GM12878 (cell line): ENCODE measurements at regions not wholly inside any gene's neighbourhood (a gene's known extent, or its start where the extent isn't known, plus 50 kb on each side); places are given as distances from the start of the nearest gene placed in this dataset.

Experiments used
- ATAC-seq: fragments of 200-7000 bp; cut with Tn5 transposase; 3 replicates; pipeline ENCODE4 v1.9.1; 2020; ENCODE audit warnings: mild to moderate bottlenecking, moderate library complexity
- BruUV-seq: library from RNA; stranded (reverse); fragments of 400-500 nt; replicated peaks from 2 replicates; lab custom pipeline; 2021; lab: Mats Ljungman, UMichigan
- CTCF ChIA-PET: fragments of 300-600 bp; sonication (Branson Sonifier 250); formaldehyde crosslinking; extraction: SDS; loops from one replicate; lab custom pipeline; 2021; ENCODE audit warnings: inconsistent platforms; lab: Yijun Ruan, JAX
- POLR2A ChIA-PET: fragments of 350-600 bp; formaldehyde crosslinking; extraction: SDS; loops from one replicate; lab custom pipeline; 2021; ENCODE audit warnings: inconsistent platforms; lab: Charles Lee
- RAD21 ChIA-PET: fragments of 300-600 bp; sonication (Branson Sonifier 250); formaldehyde crosslinking; loops from one replicate; lab custom pipeline; 2023; ENCODE audit warnings: antibody characterized with exemption; ENCODE audit not compliant: unreplicated experiment; lab: Charles Lee
- SMC1A ChIA-PET: fragments of 300-600 bp; sonication (Branson Sonifier 250); formaldehyde crosslinking; loops from one replicate; lab custom pipeline; 2023; ENCODE audit not compliant: unreplicated experiment, uncharacterized antibody; lab: Charles Lee
- DNase-seq: peaks from one replicate; pipeline ENCODE4 v3.0.0-alpha.2; 2011; ENCODE audit warnings: low read depth, low spot score
- FAIRE-seq: peaks from 3 replicates; lab custom pipeline; 2011; peaks lifted over from hg19 to GRCh38; lab: Jason Lieb, UNC
- H2AFZ ChIP-seq: 2 replicates; pipeline ENCODE4 v1.6.0; 2011; ENCODE audit warnings: low read depth, low read length, control low read depth; ENCODE audit not compliant: control insufficient read depth
- H3K27ac ChIP-seq: 2 replicates; pipeline ENCODE4 v1.5.1; 2011; ENCODE audit warnings: control low read depth; ENCODE audit not compliant: control insufficient read depth, insufficient read depth
- H3K27me3 ChIP-seq, 2 experiments: replicated peaks in 1 of 2; 2 replicates each; pipeline versions ENCODE4 v1.6.0 to v1.6.1; 2011; ENCODE audit warnings: low read length in 1 of 2; ENCODE audit not compliant: control insufficient read depth in 2 of 2, insufficient read depth in 2 of 2
- H3K36me3 ChIP-seq, 2 experiments: 2 replicates each; pipeline ENCODE4 v1.5.1; 2011; ENCODE audit warnings: low read length in 1 of 2; ENCODE audit not compliant: control insufficient read depth in 2 of 2, insufficient read depth in 2 of 2
- H3K4me1 ChIP-seq: 2 replicates; pipeline ENCODE4 v1.6.1; 2011; ENCODE audit warnings: mild to moderate bottlenecking, low read length, moderate library complexity, mixed read lengths; ENCODE audit not compliant: control insufficient read depth, insufficient read depth
- H3K4me2 ChIP-seq: 2 replicates; pipeline ENCODE4 v1.6.0; 2011; ENCODE audit warnings: control low read depth; ENCODE audit not compliant: control insufficient read depth, insufficient read depth
- H3K4me3 ChIP-seq: fragments of 200-600 bp; sonication (generic); 2 replicates; pipeline ENCODE4 v1.5.1; 2016
- H3K79me2 ChIP-seq: 2 replicates; pipeline ENCODE4 v1.6.0; 2011; ENCODE audit warnings: low read length; ENCODE audit not compliant: control insufficient read depth, insufficient read depth
- H3K9ac ChIP-seq: 2 replicates; pipeline ENCODE4 v1.8.0; 2011; ENCODE audit warnings: low read length, control low read depth, mixed read lengths; ENCODE audit not compliant: control insufficient read depth, insufficient read depth
- H3K9me3 ChIP-seq: replicated peaks from 3 replicates; pipeline ENCODE4 v1.5.1; 2011; ENCODE audit warnings: mild to moderate bottlenecking, low read length; ENCODE audit not compliant: control insufficient read depth, insufficient read depth
- H4K20me1 ChIP-seq: 2 replicates; pipeline ENCODE4 v1.6.0; 2011; ENCODE audit not compliant: control insufficient read depth, insufficient read depth
- ATF2 ChIP-seq: IDR thresholded peaks from 2 replicates; pipeline ENCODE4 v1.6.1; 2012; ENCODE audit warnings: low read length, inconsistent platforms
- BCL3 ChIP-seq: IDR thresholded peaks from 2 replicates; pipeline ENCODE4 v1.6.1; 2011; ENCODE audit warnings: borderline replicate concordance, low read depth, mild to moderate bottlenecking, moderate library complexity, low read length; ENCODE audit not compliant: insufficient read depth, poor library complexity, severe bottlenecking
- CEBPB ChIP-seq, 2 experiments: fragments of 150-350 bp in 1 of 2; IDR thresholded peaks; 2 replicates each; pipeline ENCODE4 v1.6.1; 2012 to 2014; ENCODE audit warnings: low read depth in 2 of 2, low read length in 2 of 2, borderline replicate concordance in 1 of 2, inconsistent platforms in 1 of 2
- CHD4 ChIP-seq: fragments of 200-600 bp; sonication (generic); IDR thresholded peaks from 2 replicates; pipeline ENCODE4 v1.6.1; 2016; ENCODE audit warnings: mild to moderate bottlenecking
- CREB1 ChIP-seq: IDR thresholded peaks from 2 replicates; pipeline ENCODE4 v1.6.1; 2012; ENCODE audit warnings: low read depth, mild to moderate bottlenecking, inconsistent platforms
- CTCF ChIP-seq, 3 experiments: IDR thresholded peaks in 2 of 3; conservative IDR thresholded peaks in 1 of 3; 2 replicates each; pipeline ENCODE4 v1.5.1; 2011; ENCODE audit warnings: low read depth in 3 of 3, low read length in 3 of 3, mild to moderate bottlenecking in 3 of 3, control low read depth in 2 of 3, moderate library complexity in 2 of 3, inconsistent platforms in 1 of 3, mixed read lengths in 1 of 3; ENCODE audit not compliant: control insufficient read depth in 2 of 3, insufficient read depth in 1 of 3; ENCODE audit errors: extremely low read depth in 1 of 3
- EED ChIP-seq: sonication (generic); IDR thresholded peaks from 2 replicates; pipeline ENCODE4 v1.6.1; 2016; ENCODE audit warnings: antibody characterized with exemption, low read depth
- EP300 ChIP-seq, 2 experiments: fragments of 150-350 bp in 1 of 2; IDR thresholded peaks; 2 replicates each; pipeline ENCODE4 v1.6.1; 2011 to 2012; ENCODE audit warnings: low read depth in 2 of 2, low read length in 2 of 2, borderline replicate concordance in 1 of 2, improper control_type of control experiment in 1 of 2, inconsistent platforms in 1 of 2; ENCODE audit not compliant: control insufficient read depth in 1 of 2
- HDAC2 ChIP-seq: fragments of 200-600 bp; sonication (generic); IDR thresholded peaks from 2 replicates; pipeline ENCODE4 v1.6.1; 2017
- IKZF2 ChIP-seq, 2 experiments: fragments of 450-650 bp; IDR thresholded peaks; 2 replicates each; pipeline ENCODE4 v1.6.1; 2017; ENCODE audit warnings: mild to moderate bottlenecking in 2 of 2, moderate library complexity in 2 of 2
- NR2F1 ChIP-seq: fragments of 450-650 bp; conservative IDR thresholded peaks from 2 replicates; pipeline ENCODE4 v1.6.1; 2017; ENCODE audit warnings: mild to moderate bottlenecking
- RAD21 ChIP-seq: IDR thresholded peaks from 2 replicates; pipeline ENCODE4 v1.6.1; 2011; ENCODE audit warnings: mild to moderate bottlenecking, low read depth, low read length, moderate library complexity; ENCODE audit not compliant: insufficient read depth
- SREBF2 ChIP-seq: IDR thresholded peaks from 2 replicates; pipeline ENCODE4 v1.6.1; 2012; ENCODE audit warnings: mild to moderate bottlenecking, low read length
- SUZ12 ChIP-seq: fragments of 200-600 bp; sonication (generic); IDR thresholded peaks from one replicate; pipeline ENCODE4 v1.6.1; 2018; ENCODE audit warnings: antibody characterized with exemption, mild to moderate bottlenecking; ENCODE audit not compliant: unreplicated experiment
- YY1 ChIP-seq: IDR thresholded peaks from 2 replicates; pipeline ENCODE4 v1.6.1; 2011; ENCODE audit warnings: low read depth, mild to moderate bottlenecking, low read length
- ZBTB4 ChIP-seq: fragments of 450-650 bp; formaldehyde crosslinking; IDR thresholded peaks from 2 replicates; pipeline ENCODE4 v1.4.0; 2022; ENCODE audit warnings: mild to moderate bottlenecking, moderate library complexity
- WGBS: methylation state at CpG from one replicate; pipeline ENCODE4 v1.1.6; 2016; ENCODE audit warnings: low lambda C conversion rate; ENCODE audit not compliant: insufficient replicate concordance, insufficient coverage; ENCODE audit errors: missing lambda C conversion rate; 5-methylcytosine and 5-hydroxymethylcytosine counted together
- in situ Hi-C: fragments of 300-500 bp; cut with MboI; formaldehyde crosslinking; loops from 9 replicates; pipeline ENCODE4 v1.14.3; 2018; ENCODE audit warnings: mixed read lengths
- intact Hi-C: fragments of 100-400 bp; cut with micrococcal nuclease; formaldehyde crosslinking; loops from one replicate; pipeline ENCODE4 v1.14.2; 2022; ENCODE audit not compliant: unreplicated experiment

GRCh38 chr18:67652288-67652687 lies 135.8 kb upstream of the DSEL start:
- no peaks in the 10 kb centered on the region for H3K27me3 ChIP-seq
- FAIRE-seq: no peak
- RAD21 ChIA-PET: no interaction called here
- H3K4me3 ChIP-seq: no peak overlapping the region
- H2AFZ ChIP-seq: no peak overlapping the region
- no peaks in the 10 kb centered on the region for H3K79me2 ChIP-seq
- H3K9ac ChIP-seq: no peak overlapping the region
- no TSS peak for BruUV-seq
- CTCF ChIA-PET: no interaction called here
- H3K4me2 ChIP-seq: no peak overlapping the region
- ATAC-seq: no peak
- no peaks in the 10 kb centered on the region for H4K20me1 ChIP-seq
- intact Hi-C loops (no loop called here), in situ Hi-C loops (no loop called here)
- H3K36me3 ChIP-seq: no peaks in the 10 kb centered on the region
- POLR2A ChIA-PET: no interaction called here
- H3K9me3 ChIP-seq: no peaks in the 10 kb centered on the region
- no peak for DNase-seq
- SMC1A ChIA-PET: no interaction called here
- no peaks in the 10 kb centered on the region for H3K4me1 ChIP-seq
- H3K27ac ChIP-seq: no peak overlapping the region
- WGBS: 36% methylated on average over 1 of the region's 1 CpG
- no peak for TF ChIP-seq EP300 (IDR thresholded peaks at IDR 0.05; ENCODE audit: borderline replicate concordance in 1 of 2, control insufficient read depth in 1 of 2, low read depth in 2 of 2, low read length in 2 of 2)
- TF ChIP-seq HDAC2: no peak
- no peak for TF ChIP-seq NR2F1
- TF ChIP-seq BCL3: no peak
- no peak for TF ChIP-seq ZBTB4 (CRISPR knock-in tag)
- no peak for TF ChIP-seq CREB1
- no peak for TF ChIP-seq EED
- no peak for TF ChIP-seq YY1
- no peak for TF ChIP-seq CEBPB (IDR thresholded peaks at IDR 0.05; ENCODE audit: borderline replicate concordance in 1 of 2, low read depth in 2 of 2, low read length in 2 of 2)
- TF ChIP-seq CTCF (IDR thresholded peaks at IDR 0.05 in 2 of 3, conservative IDR thresholded peaks at IDR 0.05 in 1 of 3; ENCODE audit: control insufficient read depth in 2 of 3, extremely low read depth in 1 of 3, insufficient read depth in 1 of 3, low read depth in 3 of 3, low read length in 3 of 3): no peak
- TF ChIP-seq ATF2: no peak
- TF ChIP-seq IKZF2 (IDR thresholded peaks at IDR 0.05): no peak
- TF ChIP-seq CHD4: no peak
- TF ChIP-seq SUZ12: no peak
- no peak for TF ChIP-seq SREBF2
- no peak for TF ChIP-seq RAD21
